ENCODE measurements at regions not wholly inside any gene's neighbourhood (a gene's known extent, or its start where the extent isn't known, plus 50 kb on each side); places are given as distances from the start of the nearest gene placed in this dataset.

GRCh38 chr5:124841829-124842712 is 95.6 kb upstream of the ZNF608 start:
- DNase-seq = no peak

DNA sequence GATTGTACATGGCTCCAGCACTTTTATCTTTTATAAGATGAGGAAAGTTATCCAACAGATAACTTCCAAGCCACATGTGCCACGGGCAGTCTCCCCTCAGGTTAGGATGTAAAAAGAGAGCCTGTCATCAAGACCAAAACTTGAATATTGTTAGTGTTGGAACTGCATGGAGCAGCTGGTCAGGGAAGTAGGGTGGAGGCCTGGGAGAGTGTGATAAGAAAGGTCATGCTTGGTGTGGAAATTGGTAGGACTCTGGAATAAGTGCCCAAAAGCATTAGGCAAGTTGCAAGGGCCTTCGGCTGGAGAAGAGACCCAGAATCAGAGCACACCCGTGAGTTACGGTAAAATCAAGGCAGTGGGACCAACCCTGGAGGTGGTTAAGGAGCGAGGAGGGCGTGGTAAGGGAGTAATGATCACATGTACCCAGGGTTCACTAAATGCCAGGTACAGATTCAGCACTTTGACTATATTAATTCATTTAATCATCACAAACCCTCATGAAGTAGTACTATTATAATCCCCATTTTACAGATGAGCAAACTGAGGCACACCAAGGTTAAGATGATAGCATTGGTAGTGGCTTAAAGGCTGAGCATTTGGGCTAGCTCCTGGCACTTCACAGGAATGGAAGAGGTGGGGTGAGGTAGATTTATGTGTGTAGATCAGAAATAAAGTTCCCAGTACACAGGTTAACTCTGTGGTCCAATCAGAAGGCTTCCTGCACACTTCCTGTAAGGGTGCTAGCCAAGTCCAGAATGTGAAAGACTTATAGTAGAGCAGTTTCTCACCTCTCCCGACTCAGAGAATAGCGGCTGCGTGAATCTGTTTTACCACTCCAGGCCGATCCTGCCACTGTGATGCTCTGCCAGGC is 96.5 kb upstream of the ZNF608 start:
- DNase-seq = no peak

- no peak for DNase-seq
These were observed 97.1 kb upstream of the ZNF608 start for GRCh38 chr5:124843596-124843899.

DNA sequence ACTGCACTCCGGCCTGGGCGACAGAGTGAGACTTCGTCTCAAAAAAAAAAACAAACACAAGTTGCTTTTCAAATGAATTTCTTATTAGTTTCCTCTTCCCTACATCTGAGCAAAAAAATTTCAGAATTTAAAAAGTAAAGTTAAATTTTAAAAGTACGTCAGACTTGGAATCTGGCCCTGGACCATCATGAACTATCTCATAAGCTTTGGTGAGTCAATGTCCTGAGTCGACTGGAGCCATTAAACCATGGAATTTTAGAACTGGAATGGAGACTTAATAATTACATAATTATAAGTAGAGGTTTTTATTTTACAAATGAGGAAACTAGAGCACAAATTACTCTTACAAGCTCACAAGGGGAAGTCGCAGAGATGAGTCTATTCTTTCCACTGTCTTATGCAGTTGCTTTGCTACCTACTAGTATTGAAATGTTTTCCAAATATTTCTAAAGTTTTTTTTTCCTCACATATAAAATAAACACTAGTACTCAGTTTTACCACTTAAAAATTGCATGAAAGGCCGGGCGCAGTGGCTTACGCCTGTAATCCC is 98.0 kb upstream of the ZNF608 start:
- DNase-seq = no peak

DNA sequence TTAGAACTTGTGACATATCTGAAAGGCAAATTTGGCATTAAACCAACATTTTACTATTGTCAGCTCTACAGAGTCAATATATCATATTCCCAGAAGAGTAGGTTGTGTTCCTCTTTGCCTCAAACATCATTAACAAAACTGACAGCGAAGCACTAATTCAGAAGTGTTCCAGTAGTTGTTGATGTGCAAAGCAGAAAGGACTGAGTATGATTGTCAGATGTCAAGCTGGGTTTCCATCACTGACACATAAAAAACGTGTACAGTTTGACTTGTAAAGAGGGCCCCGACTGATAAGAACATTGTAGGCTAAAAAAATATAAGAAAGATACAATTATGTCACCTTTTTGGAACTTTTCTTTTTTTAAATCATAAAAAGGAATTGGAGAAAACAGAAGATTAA is 101.5 kb upstream of the ZNF608 start:
- no peak for DNase-seq

GRCh38 chr5:124849774-124850173 is 103.3 kb upstream of the ZNF608 start:
- DNase-seq = no peak

DNA sequence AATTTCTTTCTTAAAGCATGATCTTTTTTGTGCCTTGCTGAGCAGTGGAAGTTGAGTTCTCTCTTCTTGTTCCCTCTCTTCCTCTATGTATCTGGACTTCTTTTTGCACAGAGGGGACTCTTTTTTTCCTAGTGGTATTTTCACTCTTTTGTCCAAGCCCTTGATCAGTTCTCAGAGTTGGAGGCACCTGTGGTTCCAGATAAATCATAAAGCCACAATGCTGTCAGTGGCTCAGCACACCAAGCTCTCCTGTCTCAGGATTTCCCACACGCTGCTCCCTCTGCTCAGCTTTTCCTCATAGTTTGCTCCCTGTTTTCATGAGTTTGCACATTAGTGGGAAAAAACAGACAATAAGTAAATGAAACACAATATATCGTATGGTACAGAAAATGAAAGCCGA is 110.3 kb upstream of the ZNF608 start:
- no peak for DNase-seq

DNA sequence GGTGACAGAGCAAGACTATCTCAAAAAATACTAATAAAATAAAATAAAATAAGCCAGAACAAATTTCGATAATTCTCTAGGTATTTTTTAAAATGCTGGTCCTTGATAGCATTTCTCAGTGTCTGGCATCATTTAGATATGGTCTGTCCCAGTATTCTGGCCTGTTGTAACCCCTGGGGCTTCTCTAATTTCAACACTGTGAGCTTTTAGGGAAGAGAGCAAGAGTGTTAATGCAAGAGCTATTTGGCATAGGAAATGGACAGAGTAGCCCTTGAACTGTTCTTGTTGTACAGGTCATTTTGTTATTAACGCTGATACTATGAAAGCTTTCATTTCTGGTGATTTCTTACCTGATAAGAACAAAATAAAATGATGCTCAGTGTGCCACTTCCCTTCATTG is 112.2 kb upstream of the ZNF608 start:
- no peak for DNase-seq

DNA sequence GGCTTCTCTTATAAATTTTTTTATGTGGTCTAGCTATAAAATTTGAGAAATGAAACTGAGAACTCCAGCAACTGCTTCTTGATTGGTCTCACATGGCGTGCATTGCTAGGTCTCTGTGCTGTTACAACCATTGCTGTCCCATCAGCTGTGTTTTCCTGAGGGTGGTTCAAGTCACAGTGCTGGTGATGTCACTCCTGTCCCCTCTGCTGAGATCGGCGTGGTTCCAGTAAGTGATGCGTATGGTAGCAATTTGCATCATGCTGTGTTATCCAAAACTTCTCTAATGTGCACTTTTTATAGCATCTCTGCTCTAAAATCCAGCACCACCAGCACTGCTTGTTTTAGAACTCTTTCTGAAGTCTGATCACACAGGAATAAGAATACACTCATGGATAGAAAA is 112.6 kb upstream of the ZNF608 start:
- DNase-seq = peak; percentile 55

DNA sequence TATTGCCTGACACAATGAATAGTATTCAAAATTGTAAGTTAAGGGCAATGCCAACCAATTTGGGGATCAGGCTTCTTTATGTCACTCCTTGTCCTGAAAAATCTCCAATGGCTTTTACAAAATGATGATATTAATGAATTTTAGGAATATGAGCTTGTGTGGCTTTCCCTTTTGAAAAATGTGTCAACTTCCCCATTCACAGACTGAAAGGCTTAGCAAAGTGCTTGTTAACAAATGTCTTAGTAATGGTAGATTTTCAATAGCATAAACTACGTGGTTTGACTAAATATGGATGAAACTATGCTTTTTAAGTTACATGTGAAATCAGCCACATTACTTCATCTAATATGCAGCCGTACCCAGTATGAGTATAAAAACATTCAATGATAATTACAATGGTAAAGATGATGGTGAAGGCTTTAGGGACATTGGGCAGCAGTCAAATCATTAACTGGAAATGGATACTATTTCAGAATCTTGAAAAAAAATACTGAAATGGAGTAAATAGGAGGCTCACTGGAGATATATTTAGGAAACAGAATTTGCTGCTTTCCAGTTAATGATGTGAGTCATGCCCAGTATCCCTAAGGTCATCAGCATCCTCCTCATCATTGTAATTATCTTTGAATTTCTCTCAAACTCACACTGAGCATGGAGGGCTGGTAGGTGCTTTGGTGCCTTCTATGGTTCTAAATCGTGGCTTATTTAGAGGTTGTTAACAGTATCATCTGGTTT is 113.3 kb upstream of the ZNF608 start:
- no peak for DNase-seq

DNA sequence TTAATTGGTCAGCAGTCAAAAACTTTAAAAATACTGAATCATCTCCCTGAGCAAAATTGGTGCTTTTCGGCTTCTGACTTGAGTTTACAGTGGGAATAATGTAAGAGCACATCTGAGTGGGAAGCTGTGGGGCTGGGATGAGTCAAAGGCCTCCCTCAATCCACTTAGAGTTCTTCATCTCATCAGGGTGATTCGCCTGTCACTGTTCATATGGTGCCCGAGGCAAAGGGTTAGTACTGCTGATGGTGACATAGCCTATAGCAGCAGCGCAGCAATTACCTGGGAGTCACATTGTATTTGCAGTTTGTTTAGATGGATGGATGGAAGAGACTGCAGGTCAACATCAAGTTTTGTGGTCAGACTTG is 113.8 kb upstream of the ZNF608 start:
- DNase-seq = no peak

GRCh38 chr5:124865066-124865465 is 118.6 kb upstream of the ZNF608 start:
- DNase-seq = no peak

DNA sequence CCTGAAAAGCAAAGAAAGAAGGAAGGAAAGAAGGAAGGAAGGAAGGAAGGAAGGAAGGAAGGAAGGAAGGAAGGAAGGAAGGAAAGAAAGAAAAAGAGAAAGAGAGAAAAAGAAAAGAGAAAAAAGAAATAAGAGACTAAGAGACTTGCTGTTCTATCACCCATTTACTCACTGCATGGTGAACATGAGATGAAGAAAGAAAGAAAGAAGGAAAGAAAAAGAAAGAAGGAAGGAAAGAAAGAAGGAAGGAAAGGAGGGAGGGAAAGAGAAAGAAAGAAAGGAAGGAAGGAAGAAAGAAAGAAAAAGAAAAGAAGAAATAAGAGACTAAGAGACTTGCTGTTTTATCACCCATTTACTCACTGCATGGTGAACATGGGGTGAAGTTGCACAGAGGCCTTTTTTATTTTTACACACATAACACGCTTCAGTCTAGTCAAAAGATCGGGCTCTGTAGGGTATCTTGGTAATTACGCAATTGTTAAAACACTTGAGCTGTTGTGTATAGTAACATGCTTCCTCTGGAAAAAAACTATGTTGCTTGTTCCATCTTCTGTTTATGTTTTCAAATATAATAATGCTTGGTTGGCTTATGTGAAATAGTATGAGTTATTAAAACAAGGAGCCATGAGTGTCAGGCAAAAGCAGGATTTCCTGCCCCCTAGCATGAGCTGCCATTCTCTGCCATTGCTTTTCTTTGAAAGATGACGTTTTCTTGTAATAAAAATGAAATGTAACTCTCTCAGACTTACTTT is 119.3 kb upstream of the ZNF608 start:
- no peak for DNase-seq

GRCh38 chr5:124866355-124867136 is 120.1 kb upstream of the ZNF608 start:
- DNase-seq = no peak

- DNase-seq = no peak
These were observed 120.8 kb upstream of the ZNF608 start for GRCh38 chr5:124867137-124867704.

DNA sequence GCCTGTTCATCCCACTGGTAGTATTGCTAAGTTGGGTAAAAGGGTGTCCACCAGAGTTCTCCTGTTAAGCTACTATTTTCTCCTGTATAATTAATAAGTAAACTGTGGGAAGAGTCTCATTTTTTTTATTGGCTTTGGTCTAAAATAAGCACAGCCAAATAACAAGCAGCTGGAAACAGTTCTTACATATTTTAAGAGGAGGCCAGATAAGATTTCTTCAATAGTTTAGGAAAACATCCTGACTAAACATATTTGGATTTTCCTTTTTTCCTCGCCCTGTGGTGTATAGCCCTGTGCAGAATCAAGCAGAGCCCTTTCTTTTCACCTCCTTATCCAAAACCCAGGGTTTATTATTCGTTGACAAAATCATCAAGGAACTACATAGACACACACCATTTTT is 122.2 kb upstream of the ZNF608 start:
- DNase-seq = no peak

- no peak for DNase-seq
These were observed 123.1 kb upstream of the ZNF608 start for GRCh38 chr5:124869426-124870033.

DNA sequence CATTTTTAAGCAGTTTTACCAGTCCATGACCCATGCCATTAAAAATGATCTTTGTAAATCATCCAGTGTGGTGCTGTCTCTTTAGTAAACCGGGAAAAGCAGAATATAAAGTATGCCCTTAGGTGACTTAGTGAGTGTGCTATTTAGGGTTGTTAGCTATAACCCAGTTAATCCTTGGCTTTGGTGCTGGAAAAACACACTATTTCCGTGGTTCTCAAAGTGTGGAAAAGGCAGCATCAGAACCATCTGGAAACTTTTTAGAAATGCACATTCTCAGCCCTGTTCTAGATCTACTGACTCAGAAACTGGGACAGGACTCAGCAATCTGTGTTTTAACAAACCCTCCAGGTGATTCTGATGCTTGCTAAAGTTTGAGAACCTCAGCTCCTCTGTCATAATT is 123.6 kb upstream of the ZNF608 start:
- no peak for DNase-seq

DNA sequence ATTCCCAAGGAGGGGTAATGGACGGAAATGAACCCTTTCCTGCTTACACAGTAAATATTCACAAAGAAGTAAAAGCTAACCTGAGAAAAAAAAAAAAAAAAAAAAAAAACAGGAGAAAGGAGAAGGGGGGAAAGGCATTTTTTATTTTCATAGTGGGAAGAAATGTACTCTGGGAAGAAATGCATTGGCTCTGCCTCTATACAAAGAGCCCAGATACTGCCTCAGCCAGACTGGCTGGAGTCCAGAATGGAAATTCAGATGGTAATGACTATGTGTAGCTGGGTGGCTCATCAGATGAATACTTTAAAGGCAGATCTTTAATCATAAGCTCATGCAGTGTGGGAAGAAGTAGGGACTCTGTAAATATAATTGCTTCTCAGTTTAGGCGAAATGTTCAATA is 124.9 kb upstream of the ZNF608 start:
- DNase-seq = no peak

GRCh38 chr5:124872086-124872485 is 125.6 kb upstream of the ZNF608 start:
- DNase-seq = no peak

- DNase-seq = no peak
These were observed 126.2 kb upstream of the ZNF608 start for GRCh38 chr5:124872615-124873014.
